ENCODE measurements at regions not wholly inside any gene's neighbourhood (a gene's known extent, or its start where the extent isn't known, plus 50 kb on each side); places are given as distances from the start of the nearest gene placed in this dataset.
"Not testable (repeated sequence)": the region's sequence is repeated elsewhere in the genome, so short reads cannot be mapped to it uniquely, and the experiment has no call there.

DNA sequence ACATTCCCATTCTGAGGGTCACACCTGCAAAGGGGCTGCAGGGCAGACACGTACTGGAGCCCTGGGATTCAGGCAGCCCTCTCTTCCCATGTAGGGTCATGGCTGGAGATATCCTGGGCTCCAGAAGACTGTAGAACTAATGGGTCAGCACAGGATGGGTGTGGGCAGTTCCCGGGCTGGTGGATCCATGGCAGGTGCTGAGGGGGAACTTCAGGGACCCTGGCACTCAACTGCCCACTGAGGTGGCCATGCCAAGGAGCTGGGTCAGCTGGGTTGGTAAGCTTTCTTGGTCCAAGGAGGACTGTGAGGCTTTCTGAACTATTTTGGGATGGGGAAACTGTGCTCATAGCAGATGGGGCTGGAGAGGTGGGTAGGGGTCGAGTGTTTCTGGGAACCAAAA lies 183.4 kb upstream of the RTL1 start:
- H3K4me3 ChIP-seq: no peak overlapping the region
- no peaks in the 10 kb centered on the region for H3K4me1 ChIP-seq (ENCODE audit: control insufficient read depth in 5 of 5, insufficient read depth in 5 of 5, low read length in 5 of 5)
- 82 to 87% methylated on average over 3 of the region's 3 CpGs for WGBS, 2 donors
- no peak overlapping the region for H3K9ac ChIP-seq (ENCODE audit: insufficient read depth in 1 of 2, low read length in 2 of 2)
- no peak for TF ChIP-seq CTCF (IDR thresholded peaks at IDR 0.05; ENCODE audit: control extremely low read depth, extremely low read depth)
- no peak overlapping the region for H3K27ac ChIP-seq (ENCODE audit: low read depth in 1 of 2, low read length in 1 of 2)
- no peaks in the 10 kb centered on the region for H3K27me3 ChIP-seq (ENCODE audit: control insufficient read depth in 3 of 3, insufficient read depth in 3 of 3, low read length in 2 of 3)
- DNase-seq (no peak), ATAC-seq (ENCODE audit: insufficient read depth, low FRiP score) (no peak)
- no peaks in the 10 kb centered on the region for H3K36me3 ChIP-seq (ENCODE audit: control insufficient read depth in 4 of 4, insufficient read depth in 4 of 4, low read length in 4 of 4)
- H3K9me3 ChIP-seq (ENCODE audit: control insufficient read depth in 4 of 4, insufficient read depth in 3 of 4, low read length in 3 of 4): peaks cover 0 to 19% (median 3%) of the 10 kb centered on the region in 4 donors

GRCh38 chr14:101087614-101088394 lies 184.3 kb upstream of the RTL1 start:
- DNase-seq: no peak
- H3K4me3 ChIP-seq: no peak overlapping the region

GRCh38 chr14:101088395-101088667 lies 184.8 kb upstream of the RTL1 start:
- H3K36me3 ChIP-seq (ENCODE audit: control insufficient read depth in 4 of 4, insufficient read depth in 4 of 4, low read length in 4 of 4): no peaks in the 10 kb centered on the region
- WGBS, 2 donors: 95 to 98% methylated on average over 6 of the region's 6 CpGs
- no peak overlapping the region for H3K4me3 ChIP-seq
- H3K27ac ChIP-seq (ENCODE audit: low read depth in 1 of 2, low read length in 1 of 2): no peak overlapping the region
- ATAC-seq (ENCODE audit: insufficient read depth, low FRiP score) (no peak), DNase-seq (no peak)
- H3K9ac ChIP-seq (ENCODE audit: insufficient read depth in 1 of 2, low read length in 2 of 2): no peak overlapping the region
- H3K9me3 ChIP-seq (ENCODE audit: control insufficient read depth in 4 of 4, insufficient read depth in 3 of 4, low read length in 3 of 4): peaks cover 0 to 7% (median under 1%) of the 10 kb centered on the region in 4 donors
- H3K27me3 ChIP-seq (ENCODE audit: control insufficient read depth in 3 of 3, insufficient read depth in 3 of 3, low read length in 2 of 3): no peaks in the 10 kb centered on the region
- H3K4me1 ChIP-seq (ENCODE audit: control insufficient read depth in 5 of 5, insufficient read depth in 5 of 5, low read length in 5 of 5): no peaks in the 10 kb centered on the region
- TF ChIP-seq CTCF (IDR thresholded peaks at IDR 0.05; ENCODE audit: control extremely low read depth, extremely low read depth): no peak

More at GRCh38 chr14:101087614-101088394, 184.3 kb upstream of the RTL1 start:
- Histone ChIP-seq H3K27me3 (ENCODE audit: control insufficient read depth in 3 of 3, insufficient read depth in 3 of 3, low read length in 2 of 3) (no peaks in the 10 kb centered on the region), H3K27ac (ENCODE audit: low read depth in 1 of 2, low read length in 1 of 2) (no peak overlapping the region), H3K9me3 (ENCODE audit: control insufficient read depth in 4 of 4, insufficient read depth in 3 of 4, low read length in 3 of 4) (peaks cover 0 to 12% (median 3%) of the 10 kb centered on the region in 4 donors), H3K36me3 (ENCODE audit: control insufficient read depth in 4 of 4, insufficient read depth in 4 of 4, low read length in 4 of 4) (no peaks in the 10 kb centered on the region), H3K4me1 (ENCODE audit: control insufficient read depth in 5 of 5, insufficient read depth in 5 of 5, low read length in 5 of 5) (no peaks in the 10 kb centered on the region), H3K9ac (ENCODE audit: insufficient read depth in 1 of 2, low read length in 2 of 2) (no peak overlapping the region)
- WGBS, 2 donors: 88% methylated on average over 11 of the region's 11 CpGs
- ATAC-seq (ENCODE audit: insufficient read depth, low FRiP score): peak; percentile 11
- TF ChIP-seq CTCF (IDR thresholded peaks at IDR 0.05; ENCODE audit: control extremely low read depth, extremely low read depth): no peak

- WGBS, 2 donors: 90 to 94% methylated on average over 3 of the region's 3 CpGs
- no peak overlapping the region for H3K27ac ChIP-seq (ENCODE audit: low read depth in 1 of 2, low read length in 1 of 2)
These were observed 185.2 kb upstream of the RTL1 start for GRCh38 chr14:101088714-101089113.

DNA sequence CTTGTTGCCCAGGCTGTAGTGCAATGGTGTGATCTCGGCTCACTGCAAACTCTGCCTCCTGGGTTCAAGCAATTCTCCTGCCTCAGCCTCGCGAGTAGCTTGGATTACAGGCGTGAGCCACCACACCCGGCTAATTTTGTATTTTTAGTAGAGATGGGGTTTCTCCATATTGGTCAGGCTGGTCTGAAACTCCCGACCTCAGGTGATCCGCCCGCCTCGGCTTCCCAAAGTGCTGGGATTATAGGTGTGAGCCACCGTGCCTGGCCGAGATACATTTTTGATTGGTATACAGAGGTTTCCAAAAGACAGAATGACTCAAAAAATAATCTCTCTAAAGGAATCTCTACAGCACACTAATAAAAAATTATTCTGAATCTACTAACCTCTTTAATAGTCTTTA lies 187.0 kb upstream of the RTL1 start:
- H3K9ac ChIP-seq (ENCODE audit: insufficient read depth in 1 of 2, low read length in 2 of 2); ATAC-seq (ENCODE audit: insufficient read depth, low FRiP score); H3K4me1 ChIP-seq (ENCODE audit: control insufficient read depth in 5 of 5, insufficient read depth in 5 of 5, low read length in 5 of 5); H3K9me3 ChIP-seq (ENCODE audit: control insufficient read depth in 4 of 4, insufficient read depth in 3 of 4, low read length in 3 of 4); DNase-seq; H3K27ac ChIP-seq (ENCODE audit: low read depth in 1 of 2, low read length in 1 of 2); H3K36me3 ChIP-seq (ENCODE audit: control insufficient read depth in 4 of 4, insufficient read depth in 4 of 4, low read length in 4 of 4); H3K4me3 ChIP-seq; H3K27me3 ChIP-seq (ENCODE audit: control insufficient read depth in 3 of 3, insufficient read depth in 3 of 3, low read length in 2 of 3): not testable (repeated sequence)
- WGBS, 2 donors: 91 to 96% methylated on average over 11 of the region's 11 CpGs

More at GRCh38 chr14:101088714-101089113, 185.2 kb upstream of the RTL1 start:
- H3K9me3 ChIP-seq (ENCODE audit: control insufficient read depth in 4 of 4, insufficient read depth in 3 of 4, low read length in 3 of 4): peaks cover 0 to 6% (median 0%) of the 10 kb centered on the region in 4 donors
- H3K9ac ChIP-seq (ENCODE audit: insufficient read depth in 1 of 2, low read length in 2 of 2): no peak overlapping the region
- TF ChIP-seq CTCF (IDR thresholded peaks at IDR 0.05; ENCODE audit: control extremely low read depth, extremely low read depth): no peak
- ATAC-seq (ENCODE audit: insufficient read depth, low FRiP score): no peak
- H3K4me3 ChIP-seq: no peak overlapping the region
- no peaks in the 10 kb centered on the region for H3K27me3 ChIP-seq (ENCODE audit: control insufficient read depth in 3 of 3, insufficient read depth in 3 of 3, low read length in 2 of 3)
- DNase-seq: no peak
- H3K36me3 ChIP-seq (ENCODE audit: control insufficient read depth in 4 of 4, insufficient read depth in 4 of 4, low read length in 4 of 4): no peaks in the 10 kb centered on the region
- H3K4me1 ChIP-seq (ENCODE audit: control insufficient read depth in 5 of 5, insufficient read depth in 5 of 5, low read length in 5 of 5): no peaks in the 10 kb centered on the region
